Fibroblast of the aortic adventitia (primary cell): ENCODE measurements at regions not wholly inside any gene's neighbourhood (a gene's known extent, or its start where the extent isn't known, plus 50 kb on each side); places are given as distances from the start of the nearest gene placed in this dataset.

Experiments
- DNase-seq: peaks from one replicate; pipeline ENCODE4 v3.0.0-alpha.2; 2010; ENCODE audit warnings: low read depth
- H3K4me3 ChIP-seq: 2 replicates; pipeline ENCODE4 v1.5.1; 2011; ENCODE audit warnings: low read depth, mild to moderate bottlenecking, control low read depth, low read length, moderate library complexity
- TF ChIP-seq, protein P1 (sequence below): IDR thresholded peaks from 2 replicates; pipeline ENCODE4 v1.5.1; 2011; ENCODE audit warnings: mild to moderate bottlenecking, low read length, control low read depth, inconsistent platforms; ENCODE audit not compliant: insufficient read depth

- DNase-seq = no peak
- no peak overlapping the region for H3K4me3 ChIP-seq
- TF ChIP-seq, protein P1, sequence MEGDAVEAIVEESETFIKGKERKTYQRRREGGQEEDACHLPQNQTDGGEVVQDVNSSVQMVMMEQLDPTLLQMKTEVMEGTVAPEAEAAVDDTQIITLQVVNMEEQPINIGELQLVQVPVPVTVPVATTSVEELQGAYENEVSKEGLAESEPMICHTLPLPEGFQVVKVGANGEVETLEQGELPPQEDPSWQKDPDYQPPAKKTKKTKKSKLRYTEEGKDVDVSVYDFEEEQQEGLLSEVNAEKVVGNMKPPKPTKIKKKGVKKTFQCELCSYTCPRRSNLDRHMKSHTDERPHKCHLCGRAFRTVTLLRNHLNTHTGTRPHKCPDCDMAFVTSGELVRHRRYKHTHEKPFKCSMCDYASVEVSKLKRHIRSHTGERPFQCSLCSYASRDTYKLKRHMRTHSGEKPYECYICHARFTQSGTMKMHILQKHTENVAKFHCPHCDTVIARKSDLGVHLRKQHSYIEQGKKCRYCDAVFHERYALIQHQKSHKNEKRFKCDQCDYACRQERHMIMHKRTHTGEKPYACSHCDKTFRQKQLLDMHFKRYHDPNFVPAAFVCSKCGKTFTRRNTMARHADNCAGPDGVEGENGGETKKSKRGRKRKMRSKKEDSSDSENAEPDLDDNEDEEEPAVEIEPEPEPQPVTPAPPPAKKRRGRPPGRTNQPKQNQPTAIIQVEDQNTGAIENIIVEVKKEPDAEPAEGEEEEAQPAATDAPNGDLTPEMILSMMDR = no peak
These were observed 94.3 kb downstream of the OXGR1 start for GRCh38 chr13:96899946-96900345.

GRCh38 chr13:96898646-96899254 lies 95.5 kb downstream of the OXGR1 start:
- peak; percentile 40 for DNase-seq
- TF ChIP-seq, protein P1 = no peak
- H3K4me3 ChIP-seq = no peak overlapping the region

DNA sequence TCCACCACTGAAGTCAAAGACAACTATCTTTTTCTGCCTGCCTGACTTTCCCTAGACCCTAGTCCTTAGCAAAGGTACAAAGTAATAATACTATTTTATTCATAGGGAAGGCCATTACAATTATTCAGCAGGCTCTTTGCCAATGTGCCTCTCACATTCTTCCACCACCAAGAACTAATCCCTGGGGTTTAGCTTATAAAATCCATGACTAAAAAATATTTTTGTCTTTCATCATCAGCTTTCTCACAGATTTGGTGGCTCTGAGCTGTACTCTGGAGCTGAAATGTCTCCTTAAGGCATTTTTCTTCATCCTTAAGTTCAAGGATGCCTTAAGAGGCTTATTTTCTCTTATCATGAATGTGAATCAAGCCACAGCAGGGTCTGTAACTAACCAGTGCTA lies 96.1 kb downstream of the OXGR1 start:
- TF ChIP-seq, protein P1 = no peak
- DNase-seq = peak; percentile 80
- no peak overlapping the region for H3K4me3 ChIP-seq
